Activated T-cell treated with anti-CD3 and anti-CD28 coated beads for 48 hours (primary cell): ENCODE measurements at regions not wholly inside any gene's neighbourhood (a gene's known extent, or its start where the extent isn't known, plus 50 kb on each side); places are given as distances from the start of the nearest gene placed in this dataset.
"Not testable (repeated sequence)": the region's sequence is repeated elsewhere in the genome, so short reads cannot be mapped to it uniquely, and the experiment has no call there.

Experiments used
- DNase-seq: peaks from one replicate; pipeline ENCODE4 v3.0.0-alpha.2; 2020; ENCODE audit warnings: low read depth

GRCh38 chr13:61358599-61358998, 57.0 kb downstream of the PCDH20 start:
- DNase-seq, result no peak

DNA sequence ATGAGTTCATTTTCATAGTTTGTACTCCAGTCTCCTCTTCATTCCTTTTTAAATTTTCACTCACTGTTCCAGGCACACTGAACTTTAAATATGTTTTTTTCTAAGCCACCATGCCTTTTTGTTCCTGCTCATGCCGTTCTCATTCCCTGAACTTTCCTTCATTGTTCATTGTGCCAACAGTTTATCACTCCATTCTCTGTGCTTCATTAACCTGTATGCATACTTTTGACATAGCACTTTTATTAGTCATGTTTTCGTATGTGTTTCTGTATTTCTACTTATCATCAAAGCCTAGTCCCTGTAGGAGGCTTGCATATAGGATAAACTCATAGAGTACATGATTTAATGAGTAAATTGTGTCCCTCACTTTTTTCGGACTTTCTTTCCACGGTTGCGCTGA, 65.3 kb downstream of the PCDH20 start:
- DNase-seq, result no peak

DNA sequence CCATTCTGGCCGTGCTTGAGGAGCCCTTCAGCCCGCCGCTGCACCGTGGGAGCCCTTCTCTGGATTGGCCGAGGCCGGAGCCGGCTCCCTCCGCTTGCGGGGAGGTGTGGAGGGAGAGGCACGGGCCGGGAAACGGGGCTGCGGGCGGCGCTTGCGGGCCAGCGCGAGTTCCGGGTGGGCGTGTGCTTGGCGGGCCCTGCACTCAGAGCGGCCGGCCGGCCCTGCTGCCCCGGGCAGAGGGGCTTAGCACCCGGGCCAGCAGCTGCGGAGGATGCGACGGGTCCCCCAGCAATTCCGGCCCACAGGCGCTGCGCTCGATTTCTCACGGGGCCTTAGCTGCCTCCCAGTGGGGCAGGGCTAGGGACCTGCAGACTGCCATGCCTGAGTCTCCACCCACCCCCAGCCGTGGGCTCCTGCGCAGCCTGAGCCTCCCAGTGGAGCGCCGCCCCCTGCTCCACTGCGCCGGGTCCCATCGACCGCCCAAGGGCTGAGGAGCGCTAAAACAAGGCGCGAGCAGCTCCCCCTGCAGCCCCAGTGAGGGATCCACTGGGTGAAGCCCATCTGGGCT, 76.5 kb downstream of the PCDH20 start:
- DNase-seq, result no peak

- no peak for DNase-seq
Measured at GRCh38 chr13:61316647-61317046, 99.0 kb downstream of the PCDH20 start.

GRCh38 chr13:61294467-61295191, 121.0 kb downstream of the PCDH20 start:
- no peak for DNase-seq

GRCh38 chr13:61286148-61286745, 129.4 kb downstream of the PCDH20 start:
- no peak for DNase-seq

DNA sequence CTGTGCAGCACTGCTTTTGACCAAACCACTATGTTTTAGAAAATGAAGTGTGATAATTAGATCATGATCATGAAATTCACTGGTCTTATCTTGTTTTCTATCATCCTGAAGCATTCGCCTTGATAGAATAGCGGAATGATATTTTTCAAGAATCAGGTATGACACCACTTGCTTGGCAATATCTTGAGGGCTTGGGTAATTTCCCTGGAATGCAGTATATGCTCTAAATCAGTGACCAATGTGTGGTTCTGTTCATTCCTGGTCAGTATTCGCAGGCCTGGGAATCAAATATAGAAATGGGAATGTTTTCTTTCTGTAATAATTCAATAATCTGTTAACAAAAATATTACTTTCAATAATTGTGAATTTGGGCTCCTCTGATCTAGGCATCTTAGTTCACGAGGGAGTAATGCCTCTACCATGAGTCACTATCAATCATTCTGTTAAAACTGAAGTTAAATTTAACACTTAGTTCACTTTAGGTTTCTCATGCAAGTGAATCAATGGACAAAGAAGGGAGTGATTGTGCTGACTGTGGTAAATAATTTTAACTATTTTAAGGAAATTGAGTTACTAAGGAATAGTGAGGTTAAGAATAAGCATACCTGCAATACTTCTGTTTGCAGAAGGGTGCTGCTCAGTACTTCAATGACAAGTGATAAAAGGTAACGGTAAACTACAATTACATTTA, 137.9 kb downstream of the PCDH20 start:
- no peak for DNase-seq

GRCh38 chr13:61277088-61277487, 138.6 kb downstream of the PCDH20 start:
- no peak for DNase-seq

- DNase-seq, result no peak
Measured at GRCh38 chr13:61276401-61276800, 139.2 kb downstream of the PCDH20 start.

GRCh38 chr13:61275736-61276135, 139.9 kb downstream of the PCDH20 start:
- no peak for DNase-seq

- DNase-seq, result no peak
Measured at GRCh38 chr13:61275251-61275650, 140.4 kb downstream of the PCDH20 start.

DNA sequence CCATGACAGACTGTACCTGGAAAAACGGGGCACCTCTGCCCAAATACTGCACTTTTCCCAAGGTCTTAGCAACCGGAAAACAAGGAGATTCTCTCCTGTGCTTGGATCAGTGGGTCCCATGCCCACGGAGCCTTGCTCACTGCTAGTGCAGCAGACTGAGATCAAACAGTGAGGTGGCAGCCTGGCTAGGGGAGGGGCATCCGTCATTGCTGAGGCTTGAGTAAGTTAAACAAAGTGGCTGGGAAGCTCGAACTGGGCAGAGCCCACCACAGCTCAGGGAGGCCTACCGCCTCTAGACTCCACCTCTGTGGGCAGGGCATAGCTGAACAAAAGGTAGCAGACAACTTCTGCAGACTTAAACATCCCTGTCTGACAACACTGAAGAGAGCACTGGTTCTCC, 148.8 kb downstream of the PCDH20 start:
- not testable (repeated sequence) for DNase-seq

DNA sequence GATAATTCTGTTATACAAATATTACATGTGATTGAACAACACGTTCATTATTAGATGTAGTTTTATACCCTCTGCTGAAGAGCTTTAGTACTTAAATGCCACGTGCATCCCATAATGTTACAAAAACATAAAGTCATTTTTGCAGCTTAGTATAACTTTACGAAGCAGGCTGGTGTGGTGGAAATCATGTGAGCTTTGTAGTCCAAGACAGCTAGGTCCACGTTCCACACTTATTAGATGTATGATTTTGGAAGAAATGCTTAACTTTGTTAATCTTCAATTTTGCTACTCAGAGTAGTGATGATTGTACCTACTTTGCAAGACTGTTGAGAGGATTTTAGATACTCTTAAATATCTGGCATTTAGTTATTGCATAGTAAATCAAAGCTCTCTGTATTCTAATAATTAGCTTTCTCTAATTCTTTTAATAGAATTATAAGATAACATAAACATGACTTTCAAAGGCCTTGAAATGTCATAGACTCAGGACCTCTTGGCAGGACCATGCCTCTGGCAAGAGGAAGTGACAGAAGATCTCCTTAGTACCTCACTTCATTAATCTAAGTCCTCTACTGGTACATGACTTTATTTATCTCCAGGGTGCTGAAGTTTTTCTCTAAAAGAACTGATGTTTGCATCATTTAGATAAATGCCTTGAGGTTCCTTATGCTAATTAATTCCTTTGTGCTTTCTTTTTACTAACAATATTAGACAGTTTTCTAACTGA, 153.7 kb downstream of the PCDH20 start:
- DNase-seq, result no peak

- DNase-seq, result no peak
Measured at GRCh38 chr13:61258185-61258584, 157.5 kb downstream of the PCDH20 start.

DNA sequence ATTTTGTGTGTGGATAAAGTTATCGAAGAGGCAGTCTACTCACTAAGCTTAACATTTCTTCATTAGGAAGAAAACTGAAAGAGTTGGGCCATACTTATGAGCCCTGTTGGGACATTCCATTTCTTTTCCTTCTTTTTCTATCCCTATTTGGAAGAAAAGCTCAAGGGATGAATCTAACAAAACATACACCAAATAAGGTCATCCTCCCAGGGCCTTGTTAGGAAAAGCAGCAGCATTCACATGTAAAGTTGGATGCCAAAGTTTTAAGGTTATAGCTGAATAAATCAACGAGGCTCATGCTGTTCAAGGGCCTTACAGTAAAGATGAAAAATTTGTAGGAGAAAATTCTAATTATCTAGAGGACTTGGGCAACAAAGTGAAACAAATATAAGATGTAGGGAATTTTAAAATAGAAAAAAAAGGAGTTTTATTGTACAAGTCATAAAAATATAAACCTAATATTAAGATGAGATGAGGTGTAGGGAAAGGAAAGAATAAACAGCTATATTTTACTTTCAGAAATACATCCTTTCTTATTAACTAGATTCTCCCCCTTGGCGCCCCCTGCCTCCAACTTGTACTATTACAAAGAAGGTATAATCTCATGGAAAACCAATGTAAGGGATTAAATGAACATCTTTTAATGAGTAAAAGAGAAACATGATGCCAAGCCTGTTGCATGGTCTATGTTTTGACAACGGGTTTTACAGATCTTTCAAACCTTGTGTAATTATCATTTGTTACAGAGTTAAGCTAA, 160.4 kb downstream of the PCDH20 start:
- DNase-seq, result no peak

GRCh38 chr13:61253105-61253877, 162.4 kb downstream of the PCDH20 start:
- DNase-seq, result no peak

DNA sequence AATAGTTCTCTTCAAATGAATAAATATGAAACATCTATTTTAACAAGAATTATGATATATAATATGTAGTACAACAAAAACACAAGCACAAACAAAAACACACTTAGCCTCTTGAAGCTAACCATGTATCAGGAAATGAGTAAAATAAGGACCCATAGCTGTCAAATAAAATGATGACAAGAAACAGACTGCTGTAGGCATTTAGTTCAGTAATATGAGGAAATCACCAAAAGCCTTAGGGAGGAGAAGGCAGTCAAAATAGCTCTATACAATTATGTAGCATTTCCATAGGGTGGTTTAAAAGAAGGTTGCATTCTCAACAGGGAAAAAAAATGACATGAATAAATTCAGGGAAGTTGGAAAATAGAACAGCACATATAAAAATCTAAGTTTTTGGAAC, 163.4 kb downstream of the PCDH20 start:
- no peak for DNase-seq

- DNase-seq, result no peak
Measured at GRCh38 chr13:61247149-61247936, 168.3 kb downstream of the PCDH20 start.

GRCh38 chr13:61246351-61246750, 169.3 kb downstream of the PCDH20 start:
- DNase-seq, result no peak

- no peak for DNase-seq
Measured at GRCh38 chr13:61215601-61216000, 200.0 kb downstream of the PCDH20 start.
